ENCODE measurements at regions not wholly inside any gene's neighbourhood (a gene's known extent, or its start where the extent isn't known, plus 50 kb on each side); places are given as distances from the start of the nearest gene placed in this dataset.

GRCh38 chr6:150521482-150521881 lies 78.2 kb upstream of the PLEKHG1 start:
- TF ChIP-seq EZH2 (IDR thresholded peaks at IDR 0.05) (no peak), POLR2AphosphoS5 (IDR thresholded peaks at IDR 0.05; ENCODE audit: borderline replicate concordance, low read depth, low read length) (no peak)
